PC-3 (cell line): ENCODE measurements at regions not wholly inside any gene's neighbourhood (a gene's known extent, or its start where the extent isn't known, plus 50 kb on each side); places are given as distances from the start of the nearest gene placed in this dataset.
A peak's percentile ranks its signal among the peaks of the same experiment; 100 is the strongest.

Source experiments
- ATAC-seq: fragments of 200-7000 bp; cut with Tn5 transposase; 2 replicates; pipeline ENCODE4 v1.9.1; 2020; ENCODE audit warnings: mild to moderate bottlenecking, moderate library complexity
- BruUV-seq: library from RNA; stranded (reverse); fragments of 400-500 nt; replicated peaks from 2 replicates; lab custom pipeline; 2021; lab: Mats Ljungman, UMichigan
- CTCF ChIA-PET: fragments of 300-600 bp; sonication (Branson Sonifier 250); formaldehyde crosslinking; loops from one replicate; lab custom pipeline; 2022; ENCODE audit warnings: antibody characterized with exemption; lab: Charles Lee
- POLR2A ChIA-PET: fragments of 300-600 bp; sonication (Branson Sonifier 250); formaldehyde crosslinking; loops from one replicate; lab custom pipeline; 2022; ENCODE audit warnings: antibody characterized with exemption; ENCODE audit not compliant: unreplicated experiment; lab: Charles Lee
- DNase-seq: peaks from one replicate; pipeline ENCODE4 v3.0.0-alpha.2; 2015
- H2AFZ ChIP-seq: fragments of 300-600 bp; sonication (generic); 2 replicates; pipeline ENCODE4 v1.6.0; 2016; ENCODE audit warnings: antibody characterized with exemption, low read length
- H3F3A ChIP-seq: fragments of 300-600 bp; sonication (generic); one replicate; pipeline ENCODE4 v1.6.0; 2017; ENCODE audit warnings: antibody characterized with exemption, low read length, control low read depth, mild to moderate bottlenecking; ENCODE audit not compliant: unreplicated experiment
- H3K27ac ChIP-seq: fragments of 300-600 bp; sonication (generic); 2 replicates; pipeline ENCODE4 v1.5.1; 2016; ENCODE audit warnings: mild to moderate bottlenecking, low read length
- H3K27me3 ChIP-seq: fragments of 300-600 bp; sonication (generic); 2 replicates; pipeline ENCODE4 v1.6.1; 2016; ENCODE audit warnings: low read length, mixed read lengths
- H3K36me3 ChIP-seq: fragments of 300-600 bp; sonication (generic); 2 replicates; pipeline ENCODE4 v1.6.1; 2016; ENCODE audit warnings: low read depth, mixed run types, low read length, mixed read lengths
- H3K4me1 ChIP-seq: fragments of 300-600 bp; sonication (generic); 2 replicates; pipeline ENCODE4 v1.5.1; 2016; ENCODE audit warnings: low read length; ENCODE audit not compliant: insufficient read depth
- H3K4me2 ChIP-seq: fragments of 300-600 bp; sonication (generic); 2 replicates; pipeline ENCODE4 v1.6.0; 2016; ENCODE audit warnings: low read length
- H3K4me3 ChIP-seq: fragments of 300-600 bp; sonication (generic); 2 replicates; pipeline ENCODE4 v1.5.1; 2016; ENCODE audit warnings: mild to moderate bottlenecking, low read length, mixed read lengths
- H3K79me2 ChIP-seq: fragments of 300-600 bp; sonication (generic); 2 replicates; pipeline ENCODE4 v1.6.1; 2017; ENCODE audit warnings: low read length, mixed read lengths
- H3K9ac ChIP-seq: fragments of 300-600 bp; sonication (generic); 2 replicates; pipeline ENCODE4 v1.6.0; 2016; ENCODE audit warnings: mild to moderate bottlenecking, low read length
- H3K9me2 ChIP-seq: fragments of 300-600 bp; sonication (generic); replicated peaks from 2 replicates; pipeline ENCODE4 v1.6.1; 2016; ENCODE audit warnings: mixed run types, low read length, mixed read lengths
- H3K9me3 ChIP-seq: fragments of 300-600 bp; sonication (generic); 2 replicates; pipeline ENCODE4 v1.6.1; 2016; ENCODE audit warnings: low read length, mixed read lengths
- H4K20me1 ChIP-seq: fragments of 300-600 bp; sonication (generic); 2 replicates; pipeline ENCODE4 v1.6.1; 2016; ENCODE audit warnings: low read length, mixed read lengths
- CTCF ChIP-seq: fragments of 300-600 bp; sonication (generic); conservative IDR thresholded peaks from 2 replicates; pipeline ENCODE4 v1.5.1; 2017; ENCODE audit warnings: antibody characterized with exemption, low read depth, mild to moderate bottlenecking, low read length
- EZH2 ChIP-seq: fragments of 300-600 bp; sonication (generic); IDR thresholded peaks from one replicate; pipeline ENCODE4 v1.6.1; 2017; ENCODE audit warnings: antibody characterized with exemption, mild to moderate bottlenecking, low read length; ENCODE audit not compliant: unreplicated experiment
- EZH2phosphoT487 ChIP-seq: fragments of 300-600 bp; sonication (generic); IDR thresholded peaks from 2 replicates; pipeline ENCODE4 v1.6.1; 2018; ENCODE audit warnings: mild to moderate bottlenecking, antibody characterized with exemption, low read length, borderline replicate concordance
- intact Hi-C: fragments of 100-400 bp; cut with micrococcal nuclease; formaldehyde crosslinking; loops from 2 replicates; pipeline ENCODE4 v1.9.0; 2023

DNA sequence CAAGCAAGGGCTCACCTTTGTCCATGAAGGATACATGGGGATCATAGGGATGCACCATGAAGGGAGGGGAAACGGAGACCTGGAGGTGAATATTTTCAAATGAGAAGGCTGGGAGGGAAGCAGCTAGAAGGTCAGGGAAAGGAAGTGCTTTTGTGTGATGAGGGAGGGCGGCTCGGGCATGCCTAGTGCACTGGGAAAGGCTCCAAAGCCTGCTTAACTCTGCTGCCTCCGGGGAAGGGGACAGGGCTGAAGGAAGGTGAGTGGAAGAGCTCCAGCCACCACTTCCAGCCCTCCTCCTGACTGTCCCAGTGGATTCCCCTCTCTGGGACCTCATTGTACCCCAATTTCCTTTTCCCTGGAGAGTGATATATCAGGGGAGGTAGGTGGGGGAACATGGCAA is 149.4 kb upstream of the PRMT8 start:
- no peaks in the 10 kb centered on the region for H4K20me1 ChIP-seq
- H3F3A ChIP-seq: no peaks in the 10 kb centered on the region
- H3K79me2 ChIP-seq: no peaks in the 10 kb centered on the region
- ChIA-PET CTCF (interaction anchor here (1.0 kb wide), 1 partner anchor 41 kb away, joined by 4 read pairs; no protein-coding TSS in a partner anchor), POLR2A (no interaction called here)
- no peak overlapping the region for H3K4me3 ChIP-seq
- no peaks in the 10 kb centered on the region for H3K4me1 ChIP-seq
- H3K36me3 ChIP-seq: no peaks in the 10 kb centered on the region
- DNase-seq: no peak
- TF ChIP-seq EZH2 (no peak), EZH2phosphoT487 (no peak), CTCF (no peak)
- H3K9me2 ChIP-seq: no peaks in the 10 kb centered on the region
- no peak overlapping the region for H3K9ac ChIP-seq
- no peak overlapping the region for H3K27ac ChIP-seq
- no TSS peak for BruUV-seq
- no peak for ATAC-seq
- no peaks in the 10 kb centered on the region for H3K9me3 ChIP-seq
- intact Hi-C loops: no loop called here
- no peak overlapping the region for H3K4me2 ChIP-seq
- no peaks in the 10 kb centered on the region for H3K27me3 ChIP-seq
- no peak overlapping the region for H2AFZ ChIP-seq

GRCh38 chr12:3342051-3342450 is 149.0 kb upstream of the PRMT8 start:
- Histone ChIP-seq H3F3A (no peaks in the 10 kb centered on the region), H3K36me3 (no peaks in the 10 kb centered on the region), H3K27me3 (no peaks in the 10 kb centered on the region), H3K9ac (no peak overlapping the region), H3K9me2 (no peaks in the 10 kb centered on the region), H3K79me2 (no peaks in the 10 kb centered on the region), H3K9me3 (no peaks in the 10 kb centered on the region), H3K4me1 (no peaks in the 10 kb centered on the region), H3K27ac (no peak overlapping the region), H3K4me3 (no peak overlapping the region), H3K4me2 (no peak overlapping the region), H2AFZ (no peak overlapping the region), H4K20me1 (no peaks in the 10 kb centered on the region)
- ChIA-PET POLR2A (no interaction called here), CTCF (interaction anchor here (1.0 kb wide), 1 partner anchor 42 kb away, joined by 4 read pairs; no protein-coding TSS in a partner anchor)
- no peak for TF ChIP-seq EZH2
- TF ChIP-seq CTCF: peak; percentile 41
- DNase-seq (peak; percentile 23), ATAC-seq (0 out of 2 replicates have a peak, but pooled peaks have one; percentile 35)
- intact Hi-C loops: no loop called here
- no TSS peak for BruUV-seq

- POLR2A ChIA-PET: no interaction called here
- intact Hi-C loops: no loop called here
- H3K27me3 ChIP-seq: no peaks in the 10 kb centered on the region
- no TSS peak for BruUV-seq
- ATAC-seq: no peak
- TF ChIP-seq EZH2 (no peak), CTCF (no peak), EZH2phosphoT487 (no peak)
- H4K20me1 ChIP-seq: no peaks in the 10 kb centered on the region
- H3K4me2 ChIP-seq: no peak overlapping the region
- no peak overlapping the region for H3K4me3 ChIP-seq
- H3K4me1 ChIP-seq: no peaks in the 10 kb centered on the region
- H3K79me2 ChIP-seq: no peaks in the 10 kb centered on the region
- H3K9ac ChIP-seq: no peak overlapping the region
- no peaks in the 10 kb centered on the region for H3K36me3 ChIP-seq
- CTCF ChIA-PET: no interaction called here
- H3K9me3 ChIP-seq: no peaks in the 10 kb centered on the region
- DNase-seq: no peak
- H3K9me2 ChIP-seq: no peaks in the 10 kb centered on the region
- no peak overlapping the region for H3K27ac ChIP-seq
- H3F3A ChIP-seq: no peaks in the 10 kb centered on the region
- H2AFZ ChIP-seq: no peak overlapping the region
Observed at GRCh38 chr12:3348055-3348454, 142.9 kb upstream of the PRMT8 start.
